G401 (cell line): ENCODE measurements at regions not wholly inside any gene's neighbourhood (a gene's known extent, or its start where the extent isn't known, plus 50 kb on each side); places are given as distances from the start of the nearest gene placed in this dataset.
"Not testable (repeated sequence)": the region's sequence is repeated elsewhere in the genome, so short reads cannot be mapped to it uniquely, and the experiment has no call there.

ENCODE experiments used
- DNase-seq: peaks from one replicate; pipeline ENCODE4 v3.0.0-alpha.2; 2015; ENCODE audit warnings: low spot score
- in situ Hi-C: cut with HindIII; loops from 2 replicates; pipeline ENCODE4 v1.10.0; 2016; ENCODE audit warnings: low sequenced_read_pairs, mixed read lengths

DNA sequence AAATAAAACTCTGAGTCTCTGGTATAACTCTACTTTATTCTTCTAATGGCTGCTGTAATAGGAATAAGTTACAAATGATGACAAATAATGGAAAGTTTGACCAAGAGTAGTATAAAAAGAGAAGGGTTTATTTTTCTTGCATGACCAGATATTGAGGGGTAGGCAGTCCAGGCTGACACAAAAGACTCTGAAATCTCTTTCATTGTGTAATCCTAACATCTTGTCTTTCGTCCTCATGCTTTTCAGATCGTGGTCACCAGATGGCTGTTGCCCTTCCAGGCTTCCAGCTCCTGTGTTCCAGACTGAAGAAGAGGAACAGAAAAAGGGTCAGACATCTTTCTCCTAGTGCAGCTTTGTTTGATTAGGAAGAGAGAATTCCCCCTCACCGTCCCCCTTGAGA, 176.9 kb upstream of the GK2 start:
- in situ Hi-C loops = no loop called here
- DNase-seq = peak; percentile 6

GRCh38 chr4:79584352-79584751, 176.3 kb upstream of the GK2 start:
- in situ Hi-C loops = no loop called here
- DNase-seq = no peak

- DNase-seq = no peak
- in situ Hi-C loops = no loop called here
These were observed 170.6 kb upstream of the GK2 start for GRCh38 chr4:79578606-79579005.

DNA sequence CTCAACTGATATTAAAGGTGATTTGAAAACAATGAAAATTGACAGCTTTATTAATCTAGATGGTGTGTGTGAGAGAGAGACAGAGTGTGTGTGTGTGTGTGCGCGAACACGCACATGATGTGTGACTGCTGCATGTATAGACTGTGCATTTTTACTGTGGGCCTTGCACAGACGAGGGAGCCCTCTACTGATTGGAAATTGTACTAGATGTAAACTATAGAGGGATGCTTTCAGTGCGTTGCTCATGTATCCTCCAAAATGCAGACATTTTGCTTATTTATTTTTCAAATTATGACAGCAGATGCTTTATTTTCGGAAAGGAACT, 168.4 kb upstream of the GK2 start:
- DNase-seq = peak; percentile 59
- in situ Hi-C loops = no loop called here

- in situ Hi-C loops = no loop called here
- DNase-seq = no peak
These were observed 167.8 kb upstream of the GK2 start for GRCh38 chr4:79575709-79576428.

- DNase-seq = no peak
- in situ Hi-C loops = no loop called here
These were observed 166.9 kb upstream of the GK2 start for GRCh38 chr4:79574741-79575451.

- no peak for DNase-seq
- in situ Hi-C loops = no loop called here
These were observed 155.2 kb upstream of the GK2 start for GRCh38 chr4:79563219-79563618.

GRCh38 chr4:79561751-79562150, 153.7 kb upstream of the GK2 start:
- no peak for DNase-seq
- in situ Hi-C loops = no loop called here

GRCh38 chr4:79559398-79559797, 151.4 kb upstream of the GK2 start:
- DNase-seq, in situ Hi-C loops: not testable (repeated sequence)

DNA sequence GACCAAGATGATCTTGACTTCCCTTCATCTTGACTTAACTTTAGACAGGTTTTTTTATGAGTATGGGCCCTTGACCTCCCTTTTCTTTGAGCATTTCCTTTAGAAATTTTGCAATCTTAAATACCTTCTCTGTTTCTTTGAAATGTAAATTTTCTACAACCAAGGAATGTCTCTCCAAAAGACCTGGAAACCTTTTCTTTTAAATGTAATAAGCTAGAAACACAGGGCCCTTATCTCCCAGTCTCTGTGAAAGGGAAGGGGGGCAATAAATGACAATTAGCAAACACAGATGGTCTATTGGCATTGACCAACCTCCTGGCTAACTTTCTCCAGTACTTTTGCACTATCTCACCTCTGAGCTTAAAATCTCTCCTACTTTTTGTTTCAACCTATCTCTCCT, 144.3 kb upstream of the GK2 start:
- in situ Hi-C loops = no loop called here
- DNase-seq = no peak

DNA sequence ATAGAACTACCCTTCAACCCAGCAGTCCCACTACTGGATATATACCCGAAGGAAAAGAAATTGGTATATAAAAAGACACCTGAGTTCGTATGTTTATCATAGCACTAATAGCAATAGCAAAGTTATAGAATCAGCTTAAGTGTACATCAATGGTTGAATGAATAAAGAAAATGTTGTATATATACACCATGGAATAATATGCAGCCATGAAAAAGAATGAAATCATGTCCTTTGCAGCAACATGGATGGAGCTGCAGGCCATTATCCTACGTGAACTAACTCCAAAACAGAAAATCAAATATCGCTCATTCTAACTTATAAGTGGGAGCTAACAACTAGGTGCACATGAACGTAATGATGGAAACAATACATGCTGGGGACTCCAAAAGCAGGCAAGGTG, 143.5 kb upstream of the GK2 start:
- no peak for DNase-seq

DNA sequence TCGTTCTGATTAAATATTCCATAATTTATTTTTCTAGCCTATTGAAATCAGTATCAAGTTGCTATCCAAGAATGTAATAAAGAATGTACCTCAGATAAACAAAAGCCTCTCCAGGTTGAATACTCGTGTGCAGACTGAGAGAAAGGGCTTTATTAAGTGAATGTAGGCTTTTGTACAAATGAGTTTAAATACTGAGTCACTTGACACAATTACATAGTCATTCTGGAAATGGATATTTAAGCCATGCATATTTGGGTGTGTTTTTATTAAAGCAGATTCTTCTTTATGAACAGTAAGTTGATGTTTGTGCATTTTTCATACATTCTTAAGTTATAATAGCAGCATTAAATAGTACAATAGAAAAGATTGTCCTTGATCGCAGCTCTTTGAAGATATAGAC, 139.8 kb upstream of the GK2 start:
- in situ Hi-C loops = no loop called here
- no peak for DNase-seq

More for the DNA sequence above, 143.5 kb upstream of the GK2 start:
- in situ Hi-C loops = no loop called here

DNA sequence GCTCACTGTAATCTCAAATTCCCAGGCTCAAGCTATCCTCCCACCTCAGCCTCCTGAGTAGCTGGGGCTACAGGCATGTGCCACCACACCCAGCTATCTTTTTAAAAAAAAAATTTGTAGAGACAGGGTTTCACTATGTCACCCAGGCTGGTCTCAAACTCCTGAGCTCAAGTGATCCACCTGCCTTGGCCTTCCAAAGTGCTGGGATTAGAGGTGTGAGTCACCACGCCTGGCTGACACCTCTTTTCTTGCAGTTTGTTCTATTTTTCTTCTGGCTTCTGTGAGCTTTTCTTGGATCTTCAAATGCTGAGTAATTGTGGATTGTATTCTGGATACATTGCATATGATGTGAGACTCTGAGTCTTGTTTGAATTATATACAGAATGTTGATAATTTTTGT, 137.3 kb upstream of the GK2 start:
- DNase-seq, in situ Hi-C loops: not testable (repeated sequence)

DNA sequence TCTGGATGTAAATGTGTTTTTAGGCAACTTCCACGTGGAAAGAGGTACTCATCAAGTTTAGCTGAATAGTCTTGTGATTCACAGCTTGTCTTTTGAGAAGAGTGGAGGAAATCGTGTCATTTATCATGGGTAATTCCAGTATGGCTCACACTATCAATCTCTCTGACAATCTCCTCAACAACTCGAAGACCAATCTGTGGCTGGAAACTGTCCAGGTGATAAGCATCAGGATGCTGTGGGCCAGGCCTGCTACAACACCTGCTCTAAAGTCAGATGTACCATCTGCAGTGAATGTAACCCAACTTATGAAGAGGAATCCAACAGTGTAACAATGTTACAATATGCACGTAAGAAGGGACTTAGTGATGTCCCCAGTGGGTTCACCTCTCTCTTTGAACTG, 132.1 kb upstream of the GK2 start:
- in situ Hi-C loops = no loop called here
- DNase-seq = no peak

GRCh38 chr4:79535516-79535915, 127.5 kb upstream of the GK2 start:
- DNase-seq = no peak
- in situ Hi-C loops = no loop called here

GRCh38 chr4:79528241-79528706, 120.2 kb upstream of the GK2 start:
- no peak for DNase-seq
- in situ Hi-C loops = no loop called here

GRCh38 chr4:79526641-79527565, 118.9 kb upstream of the GK2 start:
- in situ Hi-C loops = no loop called here
- no peak for DNase-seq

GRCh38 chr4:79516114-79516513, 108.1 kb upstream of the GK2 start:
- in situ Hi-C loops = no loop called here

GRCh38 chr4:79514621-79515329, 106.7 kb upstream of the GK2 start:
- DNase-seq = peak; percentile 8
- in situ Hi-C loops = no loop called here

More at GRCh38 chr4:79516114-79516513, 108.1 kb upstream of the GK2 start:
- DNase-seq = no peak
